NOMO-1 treated with dmso at 0.1 percent for 144 hours (cell line): ENCODE measurements at regions not wholly inside any gene's neighbourhood (a gene's known extent, or its start where the extent isn't known, plus 50 kb on each side); places are given as distances from the start of the nearest gene placed in this dataset.

Experiments
- DNase-seq: peaks from one replicate; lab custom pipeline; 2025; ENCODE audit not compliant: unreplicated experiment; lab: John Stamatoyannopoulos, UW

- DNase-seq = no peak
Measured at GRCh38 chr4:139611391-139611790, 54.2 kb upstream of the MGST2 start.

- no peak for DNase-seq
Measured at GRCh38 chr4:139609647-139610046, 53.6 kb upstream of the SETD7 start.

GRCh38 chr4:139607502-139608060, 51.6 kb upstream of the SETD7 start:
- no peak for DNase-seq

- peak; percentile 13 for DNase-seq
Measured at GRCh38 chr4:139606579-139607501, 50.8 kb upstream of the SETD7 start.

- no peak for DNase-seq
Measured at GRCh38 chr4:139606103-139606502, 50.1 kb upstream of the SETD7 start.
